Smooth muscle cell (in vitro differentiated cells): ENCODE measurements at regions not wholly inside any gene's neighbourhood (a gene's known extent, or its start where the extent isn't known, plus 50 kb on each side); places are given as distances from the start of the nearest gene placed in this dataset.

Experiments used
- DNase-seq: peaks from one replicate; lab custom pipeline; 2025; ENCODE audit not compliant: unreplicated experiment; lab: John Stamatoyannopoulos, UW
- H2AFZ ChIP-seq: fragments of 200-600 bp; sonication (generic); 2 replicates; pipeline ENCODE4 v1.6.0; 2016; ENCODE audit warnings: antibody characterized with exemption, low read depth, mild to moderate bottlenecking
- H3F3A ChIP-seq: fragments of 200-600 bp; sonication (generic); 2 replicates; pipeline ENCODE4 v1.6.0; 2017; ENCODE audit warnings: antibody characterized with exemption, low read depth
- H3K27ac ChIP-seq: fragments of 200-600 bp; sonication (generic); 2 replicates; pipeline ENCODE4 v1.5.1; 2016; ENCODE audit warnings: low read depth, mild to moderate bottlenecking
- H3K27me3 ChIP-seq: fragments of 200-600 bp; sonication (generic); 2 replicates; pipeline ENCODE4 v1.6.1; 2016; ENCODE audit warnings: low read depth, mild to moderate bottlenecking
- H3K36me3 ChIP-seq: fragments of 200-600 bp; sonication (generic); 2 replicates; pipeline ENCODE4 v1.5.1; 2016; ENCODE audit warnings: low read depth
- H3K4me1 ChIP-seq: fragments of 200-600 bp; sonication (generic); 2 replicates; pipeline ENCODE4 v1.5.1; 2016; ENCODE audit warnings: low read depth
- H3K4me2 ChIP-seq: fragments of 200-600 bp; sonication (generic); 2 replicates; pipeline ENCODE4 v1.6.0; 2016; ENCODE audit warnings: mild to moderate bottlenecking
- H3K4me3 ChIP-seq: fragments of 200-600 bp; sonication (generic); 2 replicates; pipeline ENCODE4 v1.5.1; 2016; ENCODE audit warnings: mild to moderate bottlenecking
- H3K79me2 ChIP-seq: fragments of 200-600 bp; sonication (generic); 2 replicates; pipeline ENCODE4 v1.6.0; 2016; ENCODE audit warnings: low read depth, mild to moderate bottlenecking
- H3K9ac ChIP-seq: fragments of 200-600 bp; sonication (generic); 2 replicates; pipeline ENCODE4 v1.6.0; 2016; ENCODE audit warnings: low read depth
- H3K9me3 ChIP-seq: fragments of 200-600 bp; sonication (generic); replicated peaks from 2 replicates; pipeline ENCODE4 v1.5.1; 2016; ENCODE audit warnings: low read depth
- H4K20me1 ChIP-seq: fragments of 200-600 bp; sonication (generic); 2 replicates; pipeline ENCODE4 v1.6.0; 2016; ENCODE audit warnings: low read depth
- WGBS: methylation state at CpG from one replicate; pipeline ENCODE4 v1.1.7; 2016; ENCODE audit warnings: low lambda C conversion rate; 5-methylcytosine and 5-hydroxymethylcytosine counted together
- TF ChIP-seq, protein P1 (sequence below): fragments of 200-600 bp; sonication (generic); IDR thresholded peaks from 2 replicates; pipeline ENCODE4 v1.5.1; 2017; ENCODE audit warnings: borderline replicate concordance, mild to moderate bottlenecking, antibody characterized with exemption; ENCODE audit not compliant: insufficient read depth, poor library complexity, severe bottlenecking

- no peaks in the 10 kb centered on the region for H3K36me3 ChIP-seq
- no peak overlapping the region for H3K27ac ChIP-seq
- no peaks in the 10 kb centered on the region for H3K9me3 ChIP-seq
- H3K79me2 ChIP-seq: no peaks in the 10 kb centered on the region
- H3K27me3 ChIP-seq: no peaks in the 10 kb centered on the region
- H3K4me1 ChIP-seq: peaks cover 20% of the 10 kb centered on the region
- H4K20me1 ChIP-seq: no peaks in the 10 kb centered on the region
- H2AFZ ChIP-seq: no peak overlapping the region
- no peak for DNase-seq
- H3K4me3 ChIP-seq: no peak overlapping the region
- TF ChIP-seq, protein P1, sequence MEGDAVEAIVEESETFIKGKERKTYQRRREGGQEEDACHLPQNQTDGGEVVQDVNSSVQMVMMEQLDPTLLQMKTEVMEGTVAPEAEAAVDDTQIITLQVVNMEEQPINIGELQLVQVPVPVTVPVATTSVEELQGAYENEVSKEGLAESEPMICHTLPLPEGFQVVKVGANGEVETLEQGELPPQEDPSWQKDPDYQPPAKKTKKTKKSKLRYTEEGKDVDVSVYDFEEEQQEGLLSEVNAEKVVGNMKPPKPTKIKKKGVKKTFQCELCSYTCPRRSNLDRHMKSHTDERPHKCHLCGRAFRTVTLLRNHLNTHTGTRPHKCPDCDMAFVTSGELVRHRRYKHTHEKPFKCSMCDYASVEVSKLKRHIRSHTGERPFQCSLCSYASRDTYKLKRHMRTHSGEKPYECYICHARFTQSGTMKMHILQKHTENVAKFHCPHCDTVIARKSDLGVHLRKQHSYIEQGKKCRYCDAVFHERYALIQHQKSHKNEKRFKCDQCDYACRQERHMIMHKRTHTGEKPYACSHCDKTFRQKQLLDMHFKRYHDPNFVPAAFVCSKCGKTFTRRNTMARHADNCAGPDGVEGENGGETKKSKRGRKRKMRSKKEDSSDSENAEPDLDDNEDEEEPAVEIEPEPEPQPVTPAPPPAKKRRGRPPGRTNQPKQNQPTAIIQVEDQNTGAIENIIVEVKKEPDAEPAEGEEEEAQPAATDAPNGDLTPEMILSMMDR: no peak
- H3K9ac ChIP-seq: no peak overlapping the region
- WGBS: 95% methylated on average over 2 of the region's 2 CpGs
- H3K4me2 ChIP-seq: no peak overlapping the region
- peaks cover 17% of the 10 kb centered on the region for H3F3A ChIP-seq
Observed at GRCh38 chr6:137701942-137702341, 165.1 kb upstream of the TNFAIP3 start.

GRCh38 chr6:137702791-137703424 lies 164.2 kb upstream of the TNFAIP3 start:
- no peak overlapping the region for H2AFZ ChIP-seq

DNA sequence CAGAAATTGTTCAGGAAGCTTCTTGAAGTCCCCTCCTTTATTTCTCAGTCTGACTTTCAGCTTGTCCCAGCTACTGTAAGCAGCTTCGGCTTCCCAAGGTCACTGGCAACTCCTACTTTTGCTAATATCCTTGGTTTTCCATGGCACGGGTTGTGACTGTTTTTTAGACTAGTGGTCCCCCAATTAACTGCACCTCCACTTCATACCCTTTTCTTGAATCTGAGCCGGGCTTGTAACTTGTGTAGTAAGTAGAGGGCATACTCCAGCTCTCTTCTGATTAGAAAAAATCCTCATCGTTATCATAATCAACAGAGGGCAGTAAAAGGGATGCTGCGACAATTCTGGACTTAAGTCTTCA lies 162.3 kb upstream of the TNFAIP3 start:
- Histone ChIP-seq H3K9me3 (no peaks in the 10 kb centered on the region), H3K4me1 (no peaks in the 10 kb centered on the region), H3K4me2 (no peak overlapping the region), H3K36me3 (no peaks in the 10 kb centered on the region), H3K4me3 (no peak overlapping the region), H2AFZ (peak overlapping the region; percentile 40), H4K20me1 (no peaks in the 10 kb centered on the region), H3K27me3 (no peaks in the 10 kb centered on the region), H3K79me2 (no peaks in the 10 kb centered on the region), H3F3A (no peaks in the 10 kb centered on the region), H3K27ac (no peak overlapping the region), H3K9ac (no peak overlapping the region)
- no peak for DNase-seq
- 56% methylated on average over 5 of the region's 5 CpGs for WGBS
- TF ChIP-seq, protein P1: no peak

More at GRCh38 chr6:137702791-137703424, 164.2 kb upstream of the TNFAIP3 start:
- Histone ChIP-seq H3K36me3 (no peaks in the 10 kb centered on the region), H3K9me3 (no peaks in the 10 kb centered on the region), H3K27ac (no peak overlapping the region), H4K20me1 (no peaks in the 10 kb centered on the region), H3K27me3 (no peaks in the 10 kb centered on the region), H3K9ac (no peak overlapping the region), H3K79me2 (no peaks in the 10 kb centered on the region), H3K4me2 (no peak overlapping the region), H3K4me3 (no peak overlapping the region), H3K4me1 (peaks cover 10% of the 10 kb centered on the region), H3F3A (peaks cover 11% of the 10 kb centered on the region)
- no peak for DNase-seq
- 81% methylated on average over 1 of the region's 1 CpG for WGBS
- TF ChIP-seq, protein P1: no peak
